ENCODE measurements at regions not wholly inside any gene's neighbourhood (a gene's known extent, or its start where the extent isn't known, plus 50 kb on each side); places are given as distances from the start of the nearest gene placed in this dataset.

DNA sequence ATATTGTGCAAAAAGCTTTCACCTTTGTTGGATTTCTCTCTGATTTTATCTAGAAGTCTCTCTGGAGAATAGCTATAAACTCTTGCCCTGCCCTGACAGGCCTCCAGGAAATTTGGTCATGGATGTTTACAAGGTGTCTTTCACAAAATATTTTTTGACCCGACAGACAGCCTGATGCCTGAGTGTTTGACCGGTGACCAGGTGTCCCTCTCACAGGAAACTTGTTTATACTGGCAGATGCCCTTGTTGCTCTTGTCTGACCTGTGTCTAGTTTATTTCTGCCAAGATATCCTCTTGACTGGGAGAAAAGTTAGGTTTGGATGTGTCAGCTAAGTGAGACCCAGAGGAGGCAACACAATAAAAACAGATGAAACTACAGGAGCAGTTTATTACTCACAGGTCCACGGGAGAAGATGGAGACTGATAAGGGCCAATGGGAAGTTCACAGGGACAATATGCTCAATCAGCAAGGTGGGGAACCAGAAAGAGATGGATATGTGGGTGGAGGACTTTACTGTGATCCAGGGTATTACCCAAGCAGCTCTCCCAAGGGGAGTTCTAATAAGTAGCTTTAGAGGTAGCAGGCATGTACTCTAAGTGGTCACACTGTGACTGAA is 243.3 kb downstream of the ARAP2 start:
- DNase-seq: no peak

- DNase-seq: no peak
Measured at GRCh38 chr4:36003051-36003450, 241.3 kb downstream of the ARAP2 start.

DNA sequence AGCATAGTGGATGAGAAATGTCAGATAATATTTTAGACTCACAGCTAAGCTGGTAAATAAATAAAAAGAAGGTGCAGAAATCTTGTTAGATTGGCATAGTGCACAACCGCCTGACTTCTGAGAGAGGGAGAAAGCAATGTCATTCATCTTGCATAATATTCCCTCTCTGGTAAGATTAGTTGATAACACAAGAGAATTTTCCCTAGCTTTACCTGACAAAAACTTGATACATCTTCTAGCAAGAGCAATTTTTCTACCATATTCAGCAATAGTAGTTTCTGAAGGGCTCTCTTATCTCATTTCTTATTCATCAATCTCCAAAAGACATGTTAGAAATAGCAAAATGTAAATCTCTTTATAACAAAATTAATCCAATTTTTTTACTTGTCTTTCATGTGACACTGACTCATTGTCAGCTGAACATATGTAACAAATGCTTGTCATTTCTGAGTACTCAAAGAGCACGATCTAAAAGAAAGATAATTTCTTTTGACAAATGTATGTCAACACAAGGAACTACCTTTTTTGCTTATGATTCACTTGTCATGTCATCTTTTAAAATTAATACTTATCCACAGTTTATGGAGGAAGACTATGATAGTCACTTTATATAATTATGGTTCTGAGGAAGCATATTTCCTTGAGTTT is 240.0 kb downstream of the ARAP2 start:
- DNase-seq: no peak

DNA sequence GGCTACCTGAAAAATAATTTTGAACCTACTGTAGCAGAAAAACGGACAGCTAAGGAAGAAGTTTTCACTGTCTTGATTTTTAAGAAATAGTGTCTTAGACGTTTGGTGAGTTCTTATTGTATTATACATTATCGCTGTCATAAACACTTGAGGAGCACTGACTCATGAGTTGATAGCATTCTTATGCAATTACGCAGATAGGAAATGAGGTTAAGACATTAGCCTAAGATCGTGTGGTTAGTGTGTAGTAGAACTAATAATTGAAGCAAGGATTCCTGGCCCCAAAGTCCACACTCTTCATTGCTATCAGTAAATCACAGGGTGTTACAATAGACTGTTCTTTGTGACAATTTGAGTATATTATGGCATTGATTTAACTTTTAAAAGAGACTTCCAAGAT is 238.1 kb downstream of the ARAP2 start:
- DNase-seq: no peak

GRCh38 chr4:36010397-36010929 is 233.9 kb downstream of the ARAP2 start:
- no peak for DNase-seq

GRCh38 chr4:36011381-36011780 is 232.9 kb downstream of the ARAP2 start:
- DNase-seq: no peak

DNA sequence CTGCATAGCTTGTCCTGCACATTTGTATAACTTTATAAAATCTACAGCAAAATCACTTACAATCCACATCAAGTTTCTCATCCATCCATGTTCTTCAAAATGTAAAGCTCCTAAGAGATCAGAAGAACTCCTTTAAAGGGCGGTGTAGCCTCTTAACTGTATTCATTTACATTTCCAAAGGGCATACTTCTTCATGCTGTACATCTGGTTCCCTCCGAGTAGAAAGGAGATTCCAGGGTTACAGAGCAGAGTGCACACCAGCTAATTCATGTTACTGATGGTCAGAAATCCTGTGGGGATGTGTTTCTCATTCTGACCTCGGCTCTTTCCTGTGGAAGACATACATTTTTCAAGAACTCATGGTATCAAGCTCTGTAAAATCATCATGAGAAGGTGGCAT is 231.8 kb downstream of the ARAP2 start:
- no peak for DNase-seq

DNA sequence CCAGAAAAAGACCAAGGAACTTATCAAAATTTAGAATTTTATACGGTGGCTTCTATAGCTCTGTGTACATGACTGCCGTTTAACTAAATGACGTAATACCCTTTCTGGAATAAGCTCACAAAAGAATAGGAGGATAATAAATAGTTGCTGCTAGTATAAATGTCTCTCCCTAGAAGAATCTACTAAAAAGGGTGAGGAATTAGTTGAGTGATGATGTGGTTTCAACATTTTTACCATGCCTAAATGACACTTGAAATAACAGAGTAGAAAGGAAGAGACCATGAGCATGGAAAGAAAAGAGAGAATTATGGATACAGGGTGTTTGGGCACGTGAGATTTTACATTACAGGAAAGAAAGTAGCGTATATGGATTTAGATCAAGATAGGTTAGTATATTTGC is 231.1 kb downstream of the ARAP2 start:
- no peak for DNase-seq

All from NCI-H774 (cell line).